ENCODE measurements at regions not wholly inside any gene's neighbourhood (a gene's known extent, or its start where the extent isn't known, plus 50 kb on each side); places are given as distances from the start of the nearest gene placed in this dataset.

DNA sequence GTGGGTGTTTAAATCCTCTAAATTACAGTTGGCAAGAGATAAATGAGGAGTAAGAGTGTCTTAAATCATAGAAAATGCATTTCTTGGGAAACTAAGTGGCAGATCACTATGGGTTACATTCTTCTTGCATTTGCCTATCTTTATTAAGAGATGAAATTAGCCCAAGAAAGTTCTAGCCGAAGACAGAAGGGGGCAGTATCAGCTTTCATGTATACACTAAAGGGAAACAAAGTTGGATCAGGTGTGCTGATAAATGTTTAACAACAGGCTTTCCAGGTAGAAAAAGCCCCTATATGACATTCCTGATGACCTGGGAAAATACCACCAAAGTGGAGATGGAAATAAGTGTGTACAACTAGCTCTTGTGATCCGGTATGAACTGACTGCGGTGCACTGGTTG, 81.9 kb upstream of the TLR4 start:
- TF ChIP-seq, protein P1, sequence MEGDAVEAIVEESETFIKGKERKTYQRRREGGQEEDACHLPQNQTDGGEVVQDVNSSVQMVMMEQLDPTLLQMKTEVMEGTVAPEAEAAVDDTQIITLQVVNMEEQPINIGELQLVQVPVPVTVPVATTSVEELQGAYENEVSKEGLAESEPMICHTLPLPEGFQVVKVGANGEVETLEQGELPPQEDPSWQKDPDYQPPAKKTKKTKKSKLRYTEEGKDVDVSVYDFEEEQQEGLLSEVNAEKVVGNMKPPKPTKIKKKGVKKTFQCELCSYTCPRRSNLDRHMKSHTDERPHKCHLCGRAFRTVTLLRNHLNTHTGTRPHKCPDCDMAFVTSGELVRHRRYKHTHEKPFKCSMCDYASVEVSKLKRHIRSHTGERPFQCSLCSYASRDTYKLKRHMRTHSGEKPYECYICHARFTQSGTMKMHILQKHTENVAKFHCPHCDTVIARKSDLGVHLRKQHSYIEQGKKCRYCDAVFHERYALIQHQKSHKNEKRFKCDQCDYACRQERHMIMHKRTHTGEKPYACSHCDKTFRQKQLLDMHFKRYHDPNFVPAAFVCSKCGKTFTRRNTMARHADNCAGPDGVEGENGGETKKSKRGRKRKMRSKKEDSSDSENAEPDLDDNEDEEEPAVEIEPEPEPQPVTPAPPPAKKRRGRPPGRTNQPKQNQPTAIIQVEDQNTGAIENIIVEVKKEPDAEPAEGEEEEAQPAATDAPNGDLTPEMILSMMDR (optimal IDR thresholded peaks at IDR 0.05 in 1 of 3, IDR thresholded peaks at IDR 0.05 in 1 of 3, conservative IDR thresholded peaks at IDR 0.05 in 1 of 3; ENCODE audit: extremely low read depth in 1 of 3, insufficient read depth in 2 of 3, low read length in 3 of 3) = no peak
- TF ChIP-seq EZH2 (IDR thresholded peaks at IDR 0.05; ENCODE audit: low read length) = no peak

All from keratinocyte (primary cell).